GM19239 (cell line): ENCODE measurements at regions not wholly inside any gene's neighbourhood (a gene's known extent, or its start where the extent isn't known, plus 50 kb on each side); places are given as distances from the start of the nearest gene placed in this dataset.
"Not testable (repeated sequence)": the region's sequence is repeated elsewhere in the genome, so short reads cannot be mapped to it uniquely, and the experiment has no call there.

ENCODE experiments used
- DNase-seq: peaks from one replicate; pipeline ENCODE4 v3.0.0; 2011; ENCODE audit warnings: low spot score; ENCODE audit not compliant: insufficient read length
- FAIRE-seq: peaks from 2 replicates; lab custom pipeline; 2011; peaks lifted over from hg19 to GRCh38; lab: Jason Lieb, UNC

DNA sequence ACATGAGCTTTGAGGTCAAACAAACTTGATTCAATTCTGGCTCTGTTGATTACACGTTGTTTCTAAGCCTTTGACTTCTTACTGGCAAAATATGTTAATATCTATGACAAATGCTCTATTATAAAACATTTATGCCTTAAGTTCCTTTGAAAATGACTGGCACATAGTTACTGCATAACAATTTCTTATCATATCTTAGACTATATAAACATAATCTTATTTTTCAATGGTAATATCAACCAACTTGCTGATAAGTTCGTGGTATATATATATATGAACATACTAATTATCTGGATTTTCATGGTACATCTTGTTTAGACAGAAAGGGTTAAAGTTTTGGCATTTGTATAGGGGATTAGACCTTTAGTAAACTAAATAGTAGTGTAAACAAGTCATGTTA, 645.6 kb upstream of the ZNF804A start:
- DNase-seq (no peak), FAIRE-seq (no peak)

DNA sequence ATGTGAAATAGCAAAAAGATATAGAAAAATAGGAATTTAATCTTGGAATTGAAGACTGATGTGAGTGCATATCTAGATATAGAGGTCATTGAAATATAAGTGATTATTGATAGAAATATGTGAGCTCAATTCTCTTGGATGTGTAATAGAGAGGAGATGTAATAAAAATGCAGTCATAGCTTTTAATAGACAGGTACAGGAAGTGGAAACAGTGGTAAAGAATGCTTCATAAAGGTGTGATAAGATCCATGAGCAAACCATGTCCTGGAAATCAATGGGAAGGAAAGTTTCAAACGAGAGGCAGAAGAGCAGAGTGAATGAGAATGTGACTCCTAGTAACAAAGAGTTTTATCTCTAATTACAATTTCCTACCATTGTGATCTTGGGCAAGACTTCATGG, 634.7 kb upstream of the ZNF804A start:
- DNase-seq: no peak
- FAIRE-seq: no peak

DNA sequence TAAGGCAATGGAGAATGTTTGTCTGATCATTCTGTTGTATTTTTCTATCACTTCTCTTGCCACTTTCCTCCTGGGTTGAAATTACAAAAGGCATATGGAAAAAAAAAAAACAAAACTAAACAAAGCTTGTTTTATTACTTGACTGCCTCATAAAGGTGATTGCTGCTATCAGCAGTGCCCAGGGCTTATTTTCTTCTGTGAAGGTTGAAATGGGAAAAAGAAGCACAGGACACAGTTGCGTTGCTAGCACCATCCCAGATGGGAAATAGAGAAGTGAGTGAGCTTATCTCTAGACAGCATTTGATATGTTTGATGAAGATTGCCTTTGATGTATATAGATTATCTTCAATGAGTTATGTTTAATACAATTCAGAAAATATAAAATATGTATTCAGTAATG, 633.8 kb upstream of the ZNF804A start:
- DNase-seq (no peak), FAIRE-seq (no peak)

GRCh38 chr2:183967756-183968155, 630.6 kb upstream of the ZNF804A start:
- DNase-seq (no peak), FAIRE-seq (no peak)

DNA sequence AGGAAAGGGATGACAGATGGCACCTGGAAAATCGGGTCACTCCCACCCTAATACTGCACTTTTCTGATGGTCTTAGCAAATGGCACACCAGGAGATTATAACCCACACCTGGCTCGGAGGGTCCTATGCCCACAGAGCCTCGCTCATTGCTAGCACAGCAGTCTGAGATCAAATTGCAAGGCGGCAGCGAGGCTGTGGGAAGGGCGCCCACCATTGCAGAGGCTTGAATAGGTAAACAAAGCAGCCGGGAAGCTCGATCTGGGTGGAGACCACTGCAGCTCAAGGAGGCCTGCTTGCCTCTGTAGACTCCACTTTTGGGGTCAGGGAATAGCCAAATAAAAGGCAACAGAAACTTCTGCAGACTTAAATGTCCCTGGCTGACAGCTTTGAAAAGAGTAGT, 622.7 kb upstream of the ZNF804A start:
- not testable (repeated sequence) for DNase-seq, FAIRE-seq

- DNase-seq (no peak), FAIRE-seq (no peak)
Observed at GRCh38 chr2:183984871-183985270, 613.5 kb upstream of the ZNF804A start.

DNA sequence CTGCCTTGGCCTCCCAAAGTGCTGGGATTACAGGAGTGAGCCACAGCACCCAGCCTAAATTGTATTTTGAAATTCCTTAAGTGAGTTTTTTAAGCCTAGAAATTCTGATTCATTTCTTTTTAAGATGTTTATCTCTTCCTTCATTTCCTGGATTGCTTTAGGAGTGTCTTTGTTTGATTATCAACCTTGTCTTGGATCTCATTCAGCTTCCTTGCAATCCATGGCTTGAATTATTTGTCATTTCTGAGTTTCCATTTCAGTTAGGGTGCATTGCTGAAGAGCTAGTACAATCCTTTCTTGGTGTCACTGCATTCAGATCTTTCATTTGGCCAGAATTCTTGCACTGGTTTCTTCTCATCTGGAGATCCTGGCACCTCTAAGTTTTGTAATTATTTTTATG, 606.4 kb upstream of the ZNF804A start:
- FAIRE-seq: no peak
- DNase-seq: no peak

DNA sequence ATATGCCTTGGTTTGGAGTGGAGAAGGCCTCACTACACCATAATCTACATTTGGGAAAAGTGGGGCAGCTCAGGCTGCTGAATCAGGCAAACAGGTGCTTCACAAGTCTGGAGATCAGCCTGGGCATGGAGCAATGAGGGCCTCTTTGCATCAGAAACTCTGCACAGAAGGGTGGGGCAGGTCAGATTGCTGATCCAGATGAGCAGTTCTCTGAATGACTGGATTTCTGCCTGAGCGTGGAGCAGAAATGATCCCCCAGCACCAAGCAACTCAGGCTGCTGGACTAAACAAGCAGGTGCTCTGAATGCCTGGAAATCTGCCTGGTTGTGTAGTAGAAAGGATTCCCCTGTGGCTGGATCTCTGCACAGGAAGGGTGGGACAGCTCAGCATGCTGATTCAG, 605.3 kb upstream of the ZNF804A start:
- FAIRE-seq (peak; percentile 44), DNase-seq (no peak)

DNA sequence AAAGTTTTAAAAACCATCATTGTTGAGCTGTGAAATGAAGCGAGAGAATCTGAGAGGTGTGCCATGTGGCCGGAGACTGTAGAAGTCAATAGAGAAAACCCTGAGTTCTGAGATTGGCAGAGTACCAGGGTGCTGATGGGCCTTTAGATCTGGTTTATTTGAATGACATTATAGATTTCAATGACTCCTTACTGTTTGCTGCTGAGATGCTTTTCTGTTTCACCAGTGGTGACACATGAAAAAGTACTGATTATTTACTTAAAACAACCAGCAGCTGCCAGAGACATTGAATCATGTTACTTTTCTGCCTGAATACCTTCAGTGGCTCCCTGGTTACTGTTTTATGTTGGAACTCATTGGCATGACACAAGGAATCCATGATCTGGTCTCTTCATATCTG, 602.7 kb upstream of the ZNF804A start:
- FAIRE-seq: no peak
- no peak for DNase-seq

DNA sequence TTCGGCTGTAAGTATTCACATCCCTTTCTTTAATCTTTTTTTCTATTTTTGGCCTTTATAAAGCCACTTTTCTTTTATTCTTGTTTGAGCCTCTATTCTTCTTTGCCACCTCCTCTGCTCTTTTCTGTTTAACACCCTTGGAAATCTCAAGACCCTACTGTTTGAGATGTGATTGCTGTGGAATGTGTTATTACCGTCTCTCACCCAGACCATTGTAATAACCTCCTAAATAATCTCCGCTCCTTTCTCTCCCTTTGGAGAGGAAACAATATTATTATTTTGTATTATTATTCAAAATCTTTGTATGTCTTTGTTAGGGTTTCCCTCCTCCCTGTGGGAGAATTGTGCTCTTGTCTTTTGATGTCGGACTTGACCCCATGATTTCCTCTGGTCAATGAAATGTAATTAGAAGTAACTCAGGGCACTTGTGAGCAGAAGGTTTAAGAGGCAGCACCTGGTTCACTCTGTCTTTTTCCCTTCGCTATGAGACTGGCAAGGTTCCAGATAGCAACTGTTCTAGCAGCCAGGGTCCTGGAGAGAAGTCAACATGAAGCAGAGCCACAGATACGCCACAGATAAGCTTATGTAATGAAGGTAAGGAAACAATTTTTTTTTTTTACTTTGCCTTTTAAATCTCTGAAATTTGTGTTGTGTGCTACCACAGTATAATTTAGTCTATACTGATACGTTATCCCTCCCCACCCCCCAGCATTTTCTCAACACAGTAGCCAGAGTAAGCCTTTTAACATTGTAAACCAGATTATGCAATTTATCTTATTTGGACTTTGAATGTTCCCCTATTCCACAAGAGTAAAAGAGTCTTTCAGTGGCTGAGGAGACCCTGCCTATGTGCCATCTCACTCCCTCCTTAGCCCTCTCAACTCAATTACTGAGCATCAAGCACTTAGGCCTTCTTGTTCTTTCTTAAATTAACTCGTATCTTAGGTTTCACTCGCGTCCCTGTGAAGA, 601.2 kb upstream of the ZNF804A start:
- FAIRE-seq (peak; percentile 70), DNase-seq (no peak)

DNA sequence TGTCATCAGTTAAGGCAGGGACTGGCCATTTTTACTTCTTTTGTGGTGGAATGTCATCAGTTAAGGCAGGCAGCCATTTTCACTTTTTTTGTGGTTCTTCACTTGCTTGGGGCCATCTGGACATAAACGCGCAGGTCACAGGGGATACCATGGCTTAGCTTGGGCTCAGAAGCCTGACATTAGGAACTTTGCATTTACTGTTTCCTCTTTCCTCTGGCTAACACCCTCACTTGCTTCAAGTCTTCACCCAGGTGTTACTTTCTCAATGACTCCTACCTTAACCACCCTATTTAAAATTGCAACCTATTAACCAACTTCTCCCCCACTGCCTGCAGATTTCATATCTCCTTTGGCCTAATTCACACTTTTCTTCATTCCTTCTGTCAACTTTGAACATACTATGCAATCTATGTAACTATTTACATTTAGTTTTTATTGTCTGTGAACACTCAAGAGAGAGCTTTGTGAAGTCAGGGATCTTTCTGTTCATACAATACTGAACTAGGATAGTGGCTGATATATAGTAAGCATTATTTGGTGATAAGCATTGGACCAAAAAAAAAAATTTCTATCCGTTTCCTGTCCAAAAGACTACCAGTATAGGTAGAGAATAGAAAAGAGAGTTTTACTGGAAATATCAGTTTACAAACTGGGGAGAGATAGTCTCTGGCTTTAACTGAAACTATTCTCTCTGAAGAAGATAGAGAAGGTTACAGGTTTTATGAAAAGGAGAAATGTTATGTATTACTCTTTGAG, 600.1 kb upstream of the ZNF804A start:
- DNase-seq: no peak
- FAIRE-seq: peak; percentile 96

DNA sequence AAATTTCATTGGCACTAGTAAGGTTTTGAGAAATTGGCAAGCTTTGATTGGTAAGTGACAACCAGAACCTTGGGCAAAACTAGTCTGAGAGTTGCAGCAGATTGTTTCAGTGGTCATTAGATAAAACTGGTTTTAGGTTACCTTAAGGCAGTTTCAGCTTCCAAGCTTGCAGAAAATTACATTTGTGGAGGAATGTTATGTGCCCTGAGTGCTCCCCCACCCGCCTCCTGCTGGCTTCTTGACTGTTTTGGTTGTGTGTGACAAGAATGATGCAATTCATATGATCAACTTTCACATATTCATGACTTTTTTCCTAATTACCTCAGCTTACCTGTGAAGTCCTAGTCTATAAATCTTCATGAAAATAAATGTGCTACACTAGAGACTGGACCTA, 599.5 kb upstream of the ZNF804A start:
- peak; percentile 70 for FAIRE-seq
- no peak for DNase-seq

DNA sequence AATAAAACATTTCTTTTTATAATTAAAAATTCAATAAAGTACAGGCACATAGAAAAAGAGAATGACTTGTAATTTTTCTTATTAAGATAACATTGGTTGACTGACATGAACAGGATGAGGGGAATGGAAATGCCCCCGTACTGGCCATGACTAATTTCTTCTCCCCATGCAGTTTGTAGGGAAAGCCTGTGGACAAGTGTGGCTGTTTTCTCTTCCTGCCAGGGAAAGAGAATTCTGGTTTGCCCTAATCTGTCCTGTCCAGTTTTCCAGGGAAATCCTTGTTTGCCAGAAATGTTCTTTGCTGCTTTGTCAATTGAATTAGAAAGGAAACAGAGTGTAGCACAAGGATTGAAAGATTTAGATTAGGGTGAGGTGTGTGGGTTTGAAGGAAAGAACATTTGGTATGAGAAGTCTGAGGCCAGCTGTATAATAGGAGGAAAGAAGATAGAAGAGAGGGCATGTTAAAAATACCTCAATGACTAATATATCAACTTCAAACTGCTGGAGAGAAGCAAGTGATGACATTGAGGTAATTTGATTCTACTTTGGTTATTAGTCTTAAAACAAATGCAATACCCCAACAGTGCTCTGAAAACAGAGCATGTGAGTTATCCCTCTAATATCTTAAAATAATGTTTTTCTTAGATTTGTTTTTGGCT, 593.9 kb upstream of the ZNF804A start:
- DNase-seq: no peak
- FAIRE-seq: peak; percentile 84

DNA sequence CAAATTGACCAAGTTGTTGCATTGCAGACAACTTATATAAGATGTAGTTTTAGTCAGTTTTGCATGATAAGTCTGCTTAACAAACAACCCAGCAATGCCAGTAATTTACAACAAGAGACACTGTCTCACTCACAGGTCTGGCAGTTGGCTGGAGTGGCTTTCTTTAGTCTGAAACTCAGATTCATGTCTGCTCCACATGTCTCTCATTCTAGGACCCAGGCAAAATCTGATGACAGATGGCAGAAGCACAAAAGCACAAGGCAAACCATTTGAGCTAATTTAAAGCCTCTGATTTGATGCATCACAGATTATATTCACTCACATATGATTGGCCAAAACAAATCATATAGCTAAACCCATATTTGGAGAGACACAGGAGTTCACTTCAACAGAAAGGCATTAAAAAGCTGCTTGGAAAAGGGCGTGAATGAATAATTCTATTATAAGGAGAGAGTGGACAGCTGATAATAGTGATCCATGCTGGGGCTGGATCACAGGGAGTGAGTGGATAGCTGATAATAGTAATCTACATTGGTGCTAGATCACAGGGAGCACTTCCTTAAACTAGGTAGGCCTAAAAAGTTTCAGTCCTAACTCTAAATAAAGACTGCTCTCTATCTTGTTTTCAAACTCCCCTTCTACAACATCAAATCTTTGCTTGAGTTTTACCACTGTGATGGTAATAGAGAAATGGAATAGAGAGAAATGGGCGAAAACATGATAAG, 593.2 kb upstream of the ZNF804A start:
- DNase-seq: no peak
- peak; percentile 59 for FAIRE-seq

- no peak for DNase-seq
Observed at GRCh38 chr2:184006998-184007397, 591.3 kb upstream of the ZNF804A start.

GRCh38 chr2:184026961-184027360, 571.4 kb upstream of the ZNF804A start:
- DNase-seq (no peak), FAIRE-seq (no peak)

More at GRCh38 chr2:184006998-184007397, 591.3 kb upstream of the ZNF804A start:
- no peak for FAIRE-seq

- no peak for DNase-seq
- FAIRE-seq: no peak
Observed at GRCh38 chr2:184030245-184030644, 568.1 kb upstream of the ZNF804A start.

DNA sequence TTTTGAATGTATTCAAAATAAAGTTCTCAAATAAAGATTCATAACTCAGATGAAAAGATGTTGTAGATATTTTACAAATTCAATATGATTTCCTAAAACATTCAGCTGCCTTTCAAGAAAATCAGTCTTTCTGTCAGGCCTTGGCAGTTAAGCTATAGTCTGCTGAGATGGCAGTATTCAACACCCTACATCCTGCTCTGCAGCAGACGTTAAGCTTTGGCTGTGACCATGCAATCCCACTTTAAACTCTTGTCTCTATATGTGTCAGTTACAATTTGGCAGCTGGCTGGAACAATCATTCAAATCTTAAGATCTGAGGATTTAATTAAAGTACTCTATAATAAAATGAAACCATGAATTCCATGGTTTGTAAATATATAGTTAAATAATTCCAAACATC, 567.3 kb upstream of the ZNF804A start:
- DNase-seq: no peak
- no peak for FAIRE-seq

- no peak for FAIRE-seq
Observed at GRCh38 chr2:184031402-184032147, 566.8 kb upstream of the ZNF804A start.

More at GRCh38 chr2:184031402-184032147, 566.8 kb upstream of the ZNF804A start:
- no peak for DNase-seq
